Heart left ventricle (tissue), 13 donors: ENCODE measurements at regions not wholly inside any gene's neighbourhood (a gene's known extent, or its start where the extent isn't known, plus 50 kb on each side); places are given as distances from the start of the nearest gene placed in this dataset.

Experiments used
- POLR2A ChIP-seq, 2 donors: fragments of 450-650 bp; IDR thresholded peaks; one replicate each; pipeline ENCODE4 v1.6.1; 2017; ENCODE audit warnings: antibody characterized with exemption in 2 of 2, mild to moderate bottlenecking in 2 of 2, moderate library complexity in 2 of 2
- TF ChIP-seq, protein P1 (sequence below), 12 donors: fragments of 200-600 bp; sonication (generic) in 4 of 12; IDR thresholded peaks; one replicate each; pipeline versions ENCODE4 v1.5.0 to v1.8.0; 2018 to 2022; ENCODE audit warnings: antibody characterized with exemption in 12 of 12, mild to moderate bottlenecking in 5 of 12
- donor health status: ischemic (EF 13 %, LVEDD 7.1; RV severe dilation, severe dysfunction).
- donor health status: DM: no; HTN: yes; CAD: no.
- donor health status: DM: no; HTN: no; CAD: no.
- donor health status: ischemic (EF 25% LVEDD 6.9; RV normal size, moderate dysfunction).
- donor health status: ischemic (EF 25% LVEDD 5.7; RV mildly dilated, moderate dysfunction).
- donor health status: ischemic (EF 35%, LVEDD 5.7; RV mildly dilated, moderate dysfunction).
- donor health status: nonischemic (EF 11% LVEDD 7.7; RV severe dilation, severe dysfunction).
- donor health status: DM: yes; HTN: yes; CAD: no.
- donor health status: PGD.
- donor health status: ischemic (EF 29% LVEDD 5.4; RV normal size, mild dysfunction).
- donor health status: nonischemic (EF 23%, LVEDD 6.1; RV moderate dilation, normal function).

DNA sequence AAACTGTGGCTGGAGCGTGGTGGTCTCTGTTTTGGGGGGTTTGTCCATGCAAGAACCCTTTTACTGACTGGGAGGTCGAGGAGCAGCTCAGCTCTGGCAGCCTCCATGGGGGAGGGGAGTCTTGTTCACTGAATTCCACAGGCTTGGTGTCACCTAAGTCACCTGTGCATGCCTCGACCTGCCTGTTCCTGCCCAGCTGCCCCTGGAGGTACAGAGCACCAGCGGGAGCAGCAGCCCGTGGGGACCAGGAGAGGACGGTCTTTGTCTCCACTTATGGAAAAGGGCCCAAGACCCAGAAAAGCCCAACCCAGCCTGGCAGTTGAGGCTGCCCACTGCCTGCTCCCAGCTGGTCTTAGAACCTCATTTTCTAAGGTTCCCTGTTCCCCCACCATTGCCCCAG, 168.7 kb upstream of the AGAP1 start:
- TF ChIP-seq, protein P1, sequence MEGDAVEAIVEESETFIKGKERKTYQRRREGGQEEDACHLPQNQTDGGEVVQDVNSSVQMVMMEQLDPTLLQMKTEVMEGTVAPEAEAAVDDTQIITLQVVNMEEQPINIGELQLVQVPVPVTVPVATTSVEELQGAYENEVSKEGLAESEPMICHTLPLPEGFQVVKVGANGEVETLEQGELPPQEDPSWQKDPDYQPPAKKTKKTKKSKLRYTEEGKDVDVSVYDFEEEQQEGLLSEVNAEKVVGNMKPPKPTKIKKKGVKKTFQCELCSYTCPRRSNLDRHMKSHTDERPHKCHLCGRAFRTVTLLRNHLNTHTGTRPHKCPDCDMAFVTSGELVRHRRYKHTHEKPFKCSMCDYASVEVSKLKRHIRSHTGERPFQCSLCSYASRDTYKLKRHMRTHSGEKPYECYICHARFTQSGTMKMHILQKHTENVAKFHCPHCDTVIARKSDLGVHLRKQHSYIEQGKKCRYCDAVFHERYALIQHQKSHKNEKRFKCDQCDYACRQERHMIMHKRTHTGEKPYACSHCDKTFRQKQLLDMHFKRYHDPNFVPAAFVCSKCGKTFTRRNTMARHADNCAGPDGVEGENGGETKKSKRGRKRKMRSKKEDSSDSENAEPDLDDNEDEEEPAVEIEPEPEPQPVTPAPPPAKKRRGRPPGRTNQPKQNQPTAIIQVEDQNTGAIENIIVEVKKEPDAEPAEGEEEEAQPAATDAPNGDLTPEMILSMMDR (IDR thresholded peaks at IDR 0.05), result no peak
- TF ChIP-seq POLR2A (IDR thresholded peaks at IDR 0.05), result no peak
